Ectodermal cell (in vitro differentiated cells): ENCODE measurements at regions not wholly inside any gene's neighbourhood (a gene's known extent, or its start where the extent isn't known, plus 50 kb on each side); places are given as distances from the start of the nearest gene placed in this dataset.

Source experiments
- H3K27ac ChIP-seq: 2 replicates; pipeline ENCODE4 v1.7.0; 2013; ENCODE audit warnings: mild to moderate bottlenecking, low read depth, low read length; ENCODE audit not compliant: insufficient read depth, poor library complexity, severe bottlenecking
- H3K27me3 ChIP-seq: 2 replicates; pipeline ENCODE4 v1.7.0; 2013; ENCODE audit warnings: mild to moderate bottlenecking, low read length; ENCODE audit not compliant: insufficient read depth, control insufficient read depth, poor library complexity, severe bottlenecking
- H3K36me3 ChIP-seq: one replicate; pipeline ENCODE4 v1.7.0; 2013; ENCODE audit warnings: low read length; ENCODE audit not compliant: control insufficient read depth, insufficient read depth
- H3K4me1 ChIP-seq: one replicate; pipeline ENCODE4 v1.7.0; 2013; ENCODE audit warnings: low read length; ENCODE audit not compliant: control insufficient read depth, insufficient read depth
- H3K4me3 ChIP-seq: 2 replicates; pipeline ENCODE4 v1.7.0; 2013; ENCODE audit warnings: low read depth, low read length, control low read depth; ENCODE audit not compliant: insufficient read depth
- H3K9me3 ChIP-seq: 2 replicates; pipeline ENCODE4 v1.7.0; 2013; ENCODE audit warnings: mild to moderate bottlenecking, low read length, moderate library complexity; ENCODE audit not compliant: control insufficient read depth
- WGBS, 2 experiments: methylation state at CpG; one replicate each; pipeline ENCODE4 v1.1.7; 2013; ENCODE audit warnings: missing lambda C conversion rate in 2 of 2; 5-methylcytosine and 5-hydroxymethylcytosine counted together

DNA sequence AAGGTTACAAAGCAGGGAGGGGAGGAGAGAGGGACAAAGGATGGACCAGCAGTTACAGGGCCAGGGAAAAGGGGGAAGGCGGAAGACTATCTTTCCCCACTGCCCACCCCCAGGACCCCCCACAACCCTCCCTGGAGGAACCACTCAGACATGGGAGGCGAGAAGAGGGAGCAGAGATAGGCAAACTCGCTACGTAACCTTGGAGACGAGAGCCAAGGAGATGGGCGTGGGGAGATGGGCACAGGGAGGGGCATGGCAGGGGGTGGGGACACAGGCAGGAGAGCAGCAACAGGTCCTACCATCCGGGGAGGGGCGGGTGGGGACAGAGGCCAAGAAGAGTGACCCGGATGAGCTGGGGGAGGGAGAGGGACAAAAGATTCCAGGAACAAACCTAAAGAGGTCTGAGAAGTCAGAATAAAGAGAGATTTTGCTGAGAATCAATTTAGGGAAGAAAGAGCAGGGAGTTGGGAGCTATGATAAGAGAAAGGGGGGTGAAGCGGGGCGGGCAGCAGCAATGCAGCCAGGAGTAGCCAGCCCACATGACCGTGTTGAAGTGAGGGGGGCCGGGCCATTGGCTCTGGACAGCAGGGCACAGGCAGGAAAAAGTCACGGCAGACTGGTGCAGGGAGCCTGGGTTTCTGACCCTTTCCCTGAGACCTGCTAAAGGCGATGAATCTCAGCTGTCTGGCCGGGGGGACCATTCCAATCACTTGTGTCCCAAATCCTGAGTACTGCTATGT is 128.4 kb downstream of the BUD13 start:
- 82% methylated on average over 15 to 16 of the region's 16 CpGs for WGBS, 2 experiments
- Histone ChIP-seq H3K36me3 (no peaks in the 10 kb centered on the region), H3K27me3 (peaks cover under 1% of the 10 kb centered on the region), H3K4me1 (no peaks in the 10 kb centered on the region), H3K9me3 (no peaks in the 10 kb centered on the region), H3K27ac (no peak overlapping the region), H3K4me3 (no peak overlapping the region)

DNA sequence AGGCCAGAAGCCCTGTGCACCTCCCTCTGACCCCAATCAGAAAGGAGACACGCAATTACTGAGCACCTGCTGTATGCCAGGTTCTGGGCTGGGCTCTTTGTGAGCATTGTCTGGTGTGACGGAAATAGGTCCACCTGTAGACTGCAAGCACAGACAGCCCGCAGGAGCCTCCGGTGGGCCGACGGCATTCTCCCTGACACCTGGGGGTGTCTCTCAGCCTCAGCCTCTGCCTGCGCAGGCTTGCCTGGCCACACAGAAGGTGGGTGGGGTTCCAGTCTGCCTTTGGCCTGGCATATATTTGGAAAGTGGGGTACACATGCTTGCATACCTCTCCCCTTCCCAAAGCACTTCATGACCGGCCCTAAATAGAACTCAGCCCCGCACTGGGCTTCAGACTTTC is 129.3 kb downstream of the BUD13 start:
- Histone ChIP-seq H3K4me1 (no peaks in the 10 kb centered on the region), H3K36me3 (no peaks in the 10 kb centered on the region), H3K4me3 (no peak overlapping the region), H3K9me3 (no peaks in the 10 kb centered on the region), H3K27me3 (peaks cover 3% of the 10 kb centered on the region), H3K27ac (no peak overlapping the region)
- 84 to 89% methylated on average over 9 of the region's 9 CpGs for WGBS, 2 experiments

DNA sequence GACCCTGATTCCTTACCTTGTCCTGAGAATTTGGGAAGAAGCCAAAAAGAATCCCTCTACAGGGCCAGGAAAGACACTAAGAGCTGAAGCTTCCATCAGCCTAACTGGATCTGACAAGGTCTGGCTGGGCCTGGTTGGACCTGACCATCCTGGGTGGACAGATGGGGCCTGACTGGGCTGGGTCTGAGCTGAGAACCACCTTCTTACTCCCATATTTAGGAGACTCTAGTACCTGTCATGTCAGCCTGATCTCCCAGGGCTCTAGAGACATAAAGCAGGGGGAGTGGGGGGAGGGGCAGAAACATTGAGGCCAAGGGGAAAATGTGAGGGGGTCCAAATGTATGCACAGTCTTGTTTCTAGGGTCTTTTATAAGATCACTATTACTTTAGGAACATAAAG is 129.9 kb downstream of the BUD13 start:
- H3K36me3 ChIP-seq: no peaks in the 10 kb centered on the region
- no peak overlapping the region for H3K27ac ChIP-seq
- peaks cover 3% of the 10 kb centered on the region for H3K27me3 ChIP-seq
- no peaks in the 10 kb centered on the region for H3K4me1 ChIP-seq
- H3K4me3 ChIP-seq: no peak overlapping the region
- no peaks in the 10 kb centered on the region for H3K9me3 ChIP-seq

DNA sequence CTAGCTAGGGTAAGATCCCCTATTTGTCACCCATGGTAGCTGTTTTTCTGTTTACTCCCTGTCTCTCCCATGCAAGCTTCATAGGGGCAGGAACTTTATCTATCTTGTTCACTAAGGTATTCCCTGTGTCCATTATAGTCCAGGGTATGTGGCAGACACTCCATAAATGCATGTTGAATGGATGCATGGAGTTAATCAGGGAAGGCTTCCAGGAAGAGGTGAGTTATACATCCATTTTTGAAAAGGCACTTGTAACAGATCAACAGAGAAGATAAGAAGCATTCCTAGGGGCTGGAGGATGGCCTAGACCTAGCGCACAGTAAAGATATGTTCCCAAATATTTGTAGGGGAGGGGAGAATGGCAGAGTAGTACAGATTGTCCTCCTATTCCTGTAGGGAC is 130.3 kb downstream of the BUD13 start:
- no peaks in the 10 kb centered on the region for H3K36me3 ChIP-seq
- no peaks in the 10 kb centered on the region for H3K4me1 ChIP-seq
- H3K9me3 ChIP-seq: no peaks in the 10 kb centered on the region
- no peak overlapping the region for H3K4me3 ChIP-seq
- peaks cover 3% of the 10 kb centered on the region for H3K27me3 ChIP-seq
- no peak overlapping the region for H3K27ac ChIP-seq
- 89 to 95% methylated on average over 1 of the region's 1 CpG for WGBS, 2 experiments

- Histone ChIP-seq H3K27ac (no peak overlapping the region), H3K4me1 (no peaks in the 10 kb centered on the region), H3K27me3 (peaks cover 3% of the 10 kb centered on the region), H3K36me3 (no peaks in the 10 kb centered on the region), H3K9me3 (no peaks in the 10 kb centered on the region), H3K4me3 (no peak overlapping the region)
- 30 to 34% methylated on average over 11 of the region's 11 CpGs for WGBS, 2 experiments
Observed at GRCh38 chr11:116641561-116642045, 131.2 kb downstream of the BUD13 start.

DNA sequence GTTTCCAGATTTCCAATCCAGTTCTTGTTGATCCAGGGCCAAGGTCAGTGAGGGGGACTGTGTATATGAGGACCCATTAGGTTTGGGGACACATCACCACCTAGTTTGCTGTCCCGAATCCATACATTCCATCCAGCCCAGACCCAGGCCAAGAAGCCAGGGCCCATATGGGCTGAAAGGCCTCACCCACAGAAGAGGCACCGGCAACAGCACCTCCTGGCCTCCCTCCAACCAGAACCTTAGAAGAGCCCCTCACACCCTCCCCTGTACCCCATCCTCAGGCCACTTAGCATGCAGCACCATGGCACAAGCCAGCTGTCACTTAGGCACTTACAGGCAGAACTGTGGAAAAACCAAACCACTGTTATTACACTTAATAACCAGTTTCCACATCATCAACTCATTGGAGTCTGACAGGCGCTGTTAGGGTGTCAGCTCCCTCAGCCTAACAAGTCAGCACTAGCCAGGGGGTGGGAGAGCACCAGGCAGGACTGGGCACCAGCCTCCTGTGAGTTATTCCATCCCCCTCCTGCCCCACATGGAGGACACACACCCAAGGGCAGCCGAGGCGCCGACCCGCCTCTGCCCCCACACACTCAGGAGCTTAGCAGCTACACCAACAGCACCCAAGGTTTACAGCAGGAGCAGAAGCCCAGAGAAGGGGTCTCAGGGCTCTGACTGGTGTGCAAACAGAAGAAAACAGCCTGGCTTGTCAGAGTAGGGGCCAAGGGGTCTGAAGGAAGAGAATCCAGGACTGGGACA is 132.0 kb downstream of the BUD13 start:
- peaks cover 3% of the 10 kb centered on the region for H3K27me3 ChIP-seq
- 90 to 96% methylated on average over 7 of the region's 7 CpGs for WGBS, 2 experiments
- no peak overlapping the region for H3K27ac ChIP-seq
- H3K4me1 ChIP-seq: no peaks in the 10 kb centered on the region
- no peaks in the 10 kb centered on the region for H3K36me3 ChIP-seq
- H3K4me3 ChIP-seq: no peak overlapping the region
- no peaks in the 10 kb centered on the region for H3K9me3 ChIP-seq

DNA sequence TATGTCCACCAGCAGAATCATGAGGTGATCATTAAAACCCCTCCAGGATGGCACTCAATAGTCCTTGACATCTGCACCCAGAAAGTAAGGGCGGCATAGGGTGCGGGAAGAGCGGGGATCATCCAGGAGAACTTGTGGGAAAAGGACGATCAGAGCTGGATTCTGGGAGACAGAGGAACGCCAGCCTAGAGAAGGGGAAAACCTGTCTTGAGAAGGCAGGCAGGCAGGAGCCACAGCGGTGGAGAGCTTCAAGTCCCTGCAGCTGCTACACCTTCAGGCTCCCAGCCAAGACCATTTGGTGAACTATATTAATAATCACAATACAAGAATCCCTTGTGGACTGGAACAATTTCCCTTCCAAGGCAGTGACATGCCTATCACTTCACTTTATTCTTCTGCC is 134.3 kb downstream of the BUD13 start:
- H3K4me3 ChIP-seq: no peak overlapping the region
- H3K27ac ChIP-seq: no peak overlapping the region
- H3K36me3 ChIP-seq: no peaks in the 10 kb centered on the region
- no peaks in the 10 kb centered on the region for H3K4me1 ChIP-seq
- WGBS, 2 experiments: 90 to 95% methylated on average over 6 of the region's 6 CpGs
- H3K27me3 ChIP-seq: peaks cover 3% of the 10 kb centered on the region
- no peaks in the 10 kb centered on the region for H3K9me3 ChIP-seq

DNA sequence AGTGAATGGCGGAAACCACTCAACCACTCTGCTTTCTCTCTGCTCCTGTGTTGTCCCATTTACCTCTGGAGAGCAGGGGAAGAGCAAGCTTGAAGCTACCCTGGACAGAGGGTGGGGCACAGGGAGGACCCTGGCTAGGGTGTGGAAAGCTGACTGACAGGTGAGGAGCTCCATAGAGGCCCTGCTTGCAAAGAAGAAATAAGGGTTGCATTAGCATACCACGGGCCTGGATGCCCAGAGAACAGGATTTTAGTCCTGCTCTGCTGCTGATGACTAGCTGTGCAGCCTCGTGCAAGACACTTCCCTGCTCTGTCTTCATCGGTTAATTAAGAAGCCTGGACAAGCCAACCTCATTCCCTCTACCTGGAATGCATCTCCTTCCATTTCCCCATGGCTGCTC is 135.0 kb downstream of the BUD13 start:
- 83 to 90% methylated on average over 4 of the region's 4 CpGs for WGBS, 2 experiments
- H3K4me1 ChIP-seq: no peaks in the 10 kb centered on the region
- peaks cover 3% of the 10 kb centered on the region for H3K27me3 ChIP-seq
- no peaks in the 10 kb centered on the region for H3K36me3 ChIP-seq
- no peaks in the 10 kb centered on the region for H3K9me3 ChIP-seq
- H3K4me3 ChIP-seq: no peak overlapping the region
- no peak overlapping the region for H3K27ac ChIP-seq

GRCh38 chr11:116636341-116636929 is 136.4 kb downstream of the BUD13 start:
- Histone ChIP-seq H3K4me1 (no peaks in the 10 kb centered on the region), H3K27ac (no peak overlapping the region), H3K4me3 (no peak overlapping the region), H3K9me3 (no peaks in the 10 kb centered on the region), H3K27me3 (peaks cover 3% of the 10 kb centered on the region), H3K36me3 (no peaks in the 10 kb centered on the region)
- WGBS, 2 experiments: 86 to 88% methylated on average over 15 of the region's 15 CpGs

DNA sequence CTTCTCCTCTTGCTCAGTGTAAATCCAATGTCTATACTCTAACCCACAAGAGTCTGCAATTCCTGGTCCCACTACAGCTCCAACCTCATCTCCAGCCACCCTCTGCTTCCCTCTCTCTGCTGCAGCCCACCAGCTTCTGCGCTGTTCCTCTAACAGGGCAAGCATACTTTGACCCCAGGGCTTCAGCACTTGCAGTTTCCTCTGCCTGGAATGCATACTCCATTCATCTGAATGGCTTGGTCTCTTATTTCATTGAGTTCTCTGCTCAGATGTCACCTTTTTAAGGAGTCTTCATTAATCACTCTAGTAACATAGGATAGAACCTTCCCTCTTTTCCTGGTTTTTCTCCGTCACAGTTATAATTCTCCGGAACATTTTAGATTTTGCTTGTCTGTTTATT is 141.6 kb downstream of the BUD13 start:
- Histone ChIP-seq H3K4me1 (no peaks in the 10 kb centered on the region), H3K27me3 (no peaks in the 10 kb centered on the region), H3K4me3 (no peak overlapping the region), H3K27ac (no peak overlapping the region), H3K9me3 (no peaks in the 10 kb centered on the region), H3K36me3 (no peaks in the 10 kb centered on the region)
- 95 to 97% methylated on average over 3 of the region's 3 CpGs for WGBS, 2 experiments
